Right cardiac atrium (tissue), 5 donors: ENCODE measurements at regions not wholly inside any gene's neighbourhood (a gene's known extent, or its start where the extent isn't known, plus 50 kb on each side); places are given as distances from the start of the nearest gene placed in this dataset.
A peak's percentile ranks its signal among the peaks of the same experiment; 100 is the strongest.
"Not testable (repeated sequence)": the region's sequence is repeated elsewhere in the genome, so short reads cannot be mapped to it uniquely, and the experiment has no call there.

Experiments
- ATAC-seq, 2 donors: fragments of 200-7000 bp; cut with Tn5 transposase; one replicate each; pipeline versions ENCODE4 v1.8.0 to v1.9.1; 2020; ENCODE audit warnings: moderate library complexity in 2 of 2, mild to moderate bottlenecking in 1 of 2
- DNase-seq, 3 donors: peaks; one replicate each; pipeline ENCODE4 v3.0.0-alpha.2; 2020
- H3K27ac ChIP-seq: one replicate; pipeline ENCODE4 v1.5.1; 2013; ENCODE audit warnings: mild to moderate bottlenecking, low read length, control low read depth, moderate library complexity
- H3K27me3 ChIP-seq: one replicate; pipeline ENCODE4 v1.6.1; 2013; ENCODE audit not compliant: control insufficient read depth, insufficient read depth
- H3K4me1 ChIP-seq: one replicate; pipeline ENCODE4 v1.6.1; 2013; ENCODE audit warnings: low read length; ENCODE audit not compliant: control insufficient read depth, insufficient read depth
- H3K4me3 ChIP-seq: one replicate; pipeline ENCODE4 v1.5.1; 2013; ENCODE audit warnings: low read length, control low read depth
- H3K9me3 ChIP-seq: one replicate; pipeline ENCODE4 v1.6.1; 2013; ENCODE audit warnings: low read length; ENCODE audit not compliant: control insufficient read depth
- WGBS: extraction: QIAGEN DNeasy Blood & Tissue Kit; methylation state at CpG from one replicate; pipeline ENCODE4 v1.1.7; 2013; 5-methylcytosine and 5-hydroxymethylcytosine counted together
- intact Hi-C, 4 donors: fragments of 100-400 bp; cut with DNase I; formaldehyde crosslinking; loops; one replicate each; pipeline versions ENCODE4 v1.11.0 to v1.14.0; 2022 to 2023
- donor health status: healthy with polysubstance abuse.
- donor health status: DM: no; HTN: yes; CAD: no.
- donor health status: DM: no; HTN: no; CAD: no.
- donor health status: DM: no; HTN: yes; CAD: no; lungs with severe emphysema.
- donor health status: DM: yes; HTN: yes; CAD: no.

GRCh38 chr6:67431076-67431475, 1204.0 kb upstream of the ADGRB3 start:
- Histone ChIP-seq H3K9me3 (no peaks in the 10 kb centered on the region), H3K27ac (no peak overlapping the region), H3K4me3 (no peak overlapping the region), H3K4me1 (no peaks in the 10 kb centered on the region), H3K27me3 (no peaks in the 10 kb centered on the region)
- DNase-seq (no peak), ATAC-seq (no peak)
- 41% methylated on average over 6 of the region's 6 CpGs for WGBS
- intact Hi-C loops = no loop called here

GRCh38 chr6:67426686-67427085, 1208.4 kb upstream of the ADGRB3 start:
- intact Hi-C loops, H3K4me1 ChIP-seq, H3K27me3 ChIP-seq, H3K4me3 ChIP-seq, H3K9me3 ChIP-seq, H3K27ac ChIP-seq, DNase-seq, ATAC-seq: not testable (repeated sequence)
- WGBS = 72% methylated on average over 4 of the region's 4 CpGs

DNA sequence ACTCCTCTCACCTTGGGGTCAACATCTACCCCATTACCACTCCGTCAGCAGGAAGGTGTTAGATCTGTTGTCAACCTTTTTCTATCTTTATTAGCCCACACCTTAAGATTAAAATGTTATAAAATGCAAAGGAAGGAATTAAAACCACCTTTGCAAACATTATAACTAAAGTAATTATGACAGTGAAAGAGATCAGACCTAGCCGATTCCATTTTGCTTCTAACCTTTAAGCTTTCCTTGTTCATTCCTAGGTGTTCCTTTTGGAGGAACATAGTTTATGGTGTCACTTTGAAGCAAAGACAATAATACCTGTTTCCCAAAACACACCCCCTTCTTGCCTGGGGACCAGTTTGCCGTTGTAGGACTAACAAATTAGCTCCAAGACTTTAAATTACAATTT, 1223.0 kb upstream of the ADGRB3 start:
- Histone ChIP-seq H3K4me3 (no peak overlapping the region), H3K4me1 (no peaks in the 10 kb centered on the region), H3K27me3 (no peaks in the 10 kb centered on the region), H3K27ac (no peak overlapping the region), H3K9me3 (no peaks in the 10 kb centered on the region)
- ATAC-seq = no peak
- intact Hi-C loops = no loop called here
- no peak for DNase-seq
- 62% methylated on average over 3 of the region's 3 CpGs for WGBS

GRCh38 chr6:67411036-67411435, 1224.0 kb upstream of the ADGRB3 start:
- no peak for ATAC-seq
- no peak for DNase-seq
- WGBS = 52% methylated on average over 1 of the region's 1 CpG
- Histone ChIP-seq H3K27me3 (no peaks in the 10 kb centered on the region), H3K4me3 (no peak overlapping the region), H3K27ac (no peak overlapping the region), H3K9me3 (no peaks in the 10 kb centered on the region), H3K4me1 (no peaks in the 10 kb centered on the region)
- intact Hi-C loops = no loop called here

DNA sequence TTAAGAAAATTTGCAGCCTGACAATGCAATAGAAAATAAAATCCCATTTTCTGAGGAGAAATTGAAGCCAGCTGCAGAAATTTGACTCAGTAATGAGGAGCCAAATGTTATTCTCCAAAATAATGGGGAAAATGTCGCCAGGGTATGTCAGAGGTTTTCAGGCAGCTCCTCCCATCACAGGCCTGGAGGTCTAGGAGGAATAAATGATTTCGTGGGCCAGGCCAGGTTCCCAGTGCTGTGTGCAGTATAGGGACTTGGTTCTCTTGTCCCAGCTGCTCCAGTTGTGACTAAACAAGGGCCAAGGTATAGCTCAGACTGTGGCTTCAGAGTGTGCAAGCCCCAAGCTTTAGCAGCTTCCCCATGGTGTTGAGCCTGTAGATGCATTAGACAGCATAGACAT, 1240.8 kb upstream of the ADGRB3 start:
- no peak for ATAC-seq
- WGBS = 50% methylated on average over 2 of the region's 2 CpGs
- no peaks in the 10 kb centered on the region for H3K4me1 ChIP-seq
- no peak overlapping the region for H3K27ac ChIP-seq
- H3K4me3 ChIP-seq = no peak overlapping the region
- DNase-seq = peak in 1 of 3 donors; percentile 6
- H3K9me3 ChIP-seq = no peaks in the 10 kb centered on the region
- H3K27me3 ChIP-seq = no peaks in the 10 kb centered on the region
- intact Hi-C loops = no loop called here

GRCh38 chr6:67393356-67393755, 1241.7 kb upstream of the ADGRB3 start:
- WGBS = 60% methylated on average over 1 of the region's 1 CpG
- intact Hi-C loops = no loop called here
- no peaks in the 10 kb centered on the region for H3K27me3 ChIP-seq
- H3K4me3 ChIP-seq = no peak overlapping the region
- no peak overlapping the region for H3K27ac ChIP-seq
- ATAC-seq (no peak), DNase-seq (no peak)
- H3K4me1 ChIP-seq = no peaks in the 10 kb centered on the region
- no peaks in the 10 kb centered on the region for H3K9me3 ChIP-seq

DNA sequence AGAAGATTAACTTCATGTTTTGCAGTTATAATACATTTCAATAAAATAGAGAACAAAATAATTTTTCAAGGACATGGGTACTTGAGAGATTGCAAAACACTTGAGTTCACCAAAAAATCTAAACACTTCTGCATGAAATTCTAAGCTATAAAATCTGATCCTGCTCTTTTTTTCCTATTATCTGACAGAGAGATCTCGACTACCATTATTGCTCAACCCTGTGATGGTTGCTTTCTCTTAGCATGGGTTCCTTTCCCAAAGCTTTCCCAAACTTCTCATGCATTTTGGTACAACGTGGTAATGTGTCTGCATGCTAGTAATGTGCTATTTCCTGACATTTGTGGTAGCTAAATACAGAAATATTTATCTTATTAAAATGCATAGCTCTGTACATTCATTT, 1243.1 kb upstream of the ADGRB3 start:
- Histone ChIP-seq H3K9me3 (no peaks in the 10 kb centered on the region), H3K27ac (no peak overlapping the region), H3K4me3 (no peak overlapping the region), H3K4me1 (no peaks in the 10 kb centered on the region), H3K27me3 (no peaks in the 10 kb centered on the region)
- intact Hi-C loops = no loop called here
- 47% methylated on average over 2 of the region's 2 CpGs for WGBS
- DNase-seq = no peak
- no peak for ATAC-seq

- no peak for ATAC-seq
- no peak for DNase-seq
- Histone ChIP-seq H3K9me3 (no peaks in the 10 kb centered on the region), H3K4me3 (no peak overlapping the region), H3K27ac (no peak overlapping the region), H3K4me1 (no peaks in the 10 kb centered on the region), H3K27me3 (no peaks in the 10 kb centered on the region)
- WGBS = 13% methylated on average over 1 of the region's 1 CpG
- intact Hi-C loops = no loop called here
Measured at GRCh38 chr6:67369679-67370078, 1265.4 kb upstream of the ADGRB3 start.

- 81% methylated on average over 5 of the region's 5 CpGs for WGBS
- ATAC-seq (no peak), DNase-seq (no peak)
- Histone ChIP-seq H3K9me3 (no peaks in the 10 kb centered on the region), H3K4me1 (no peaks in the 10 kb centered on the region), H3K27ac (no peak overlapping the region), H3K27me3 (no peaks in the 10 kb centered on the region), H3K4me3 (no peak overlapping the region)
- intact Hi-C loops = no loop called here
Measured at GRCh38 chr6:67362976-67363375, 1272.1 kb upstream of the ADGRB3 start.

GRCh38 chr6:67361264-67361663, 1273.8 kb upstream of the ADGRB3 start:
- H3K9me3 ChIP-seq = no peaks in the 10 kb centered on the region
- DNase-seq = no peak
- no peaks in the 10 kb centered on the region for H3K27me3 ChIP-seq
- no peak overlapping the region for H3K27ac ChIP-seq
- no peaks in the 10 kb centered on the region for H3K4me1 ChIP-seq
- ATAC-seq = no peak
- no peak overlapping the region for H3K4me3 ChIP-seq
- intact Hi-C loops = no loop called here
- WGBS = 94% methylated on average over 2 of the region's 2 CpGs

DNA sequence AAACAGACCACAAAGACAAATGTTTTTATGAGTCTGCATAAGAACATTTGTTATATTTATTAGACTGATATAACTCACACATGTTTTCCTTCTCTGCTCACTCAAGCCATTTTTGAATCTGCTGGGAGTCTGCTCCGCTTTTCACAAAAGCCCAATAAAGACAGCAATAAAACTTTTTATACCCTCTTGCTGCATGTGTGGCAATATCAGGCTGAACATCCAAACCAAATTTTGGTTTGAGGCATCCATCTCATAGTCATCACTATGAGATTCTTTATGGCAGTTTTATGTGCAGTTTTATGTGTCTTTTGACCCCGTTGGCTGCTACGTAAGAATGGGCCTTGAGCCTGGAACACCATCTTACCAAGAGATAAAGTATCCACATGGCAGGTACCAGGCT, 1276.8 kb upstream of the ADGRB3 start:
- H3K4me3 ChIP-seq = no peak overlapping the region
- no peaks in the 10 kb centered on the region for H3K27me3 ChIP-seq
- intact Hi-C loops = no loop called here
- ATAC-seq = no peak
- 87% methylated on average over 3 of the region's 3 CpGs for WGBS
- no peaks in the 10 kb centered on the region for H3K4me1 ChIP-seq
- H3K27ac ChIP-seq = no peak overlapping the region
- DNase-seq = no peak
- no peaks in the 10 kb centered on the region for H3K9me3 ChIP-seq

DNA sequence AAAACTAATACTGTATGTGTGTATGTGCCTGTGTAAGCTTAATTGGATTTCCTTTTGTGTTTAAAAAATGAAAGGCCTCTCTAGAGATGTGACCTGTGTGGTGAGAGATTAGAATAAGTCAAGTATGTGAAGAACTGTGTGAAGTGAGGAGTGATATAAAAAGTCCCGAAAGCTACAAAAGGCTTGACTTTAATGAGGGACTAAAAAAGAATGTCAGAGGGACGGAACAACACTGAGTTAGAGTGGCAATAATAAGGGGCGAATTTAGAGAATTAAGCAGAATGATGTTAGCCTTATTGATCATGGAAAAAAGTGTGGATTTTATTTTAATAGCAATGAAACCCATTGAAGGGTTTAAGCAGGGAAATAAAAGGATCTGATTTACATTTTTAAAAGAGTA, 1281.2 kb upstream of the ADGRB3 start:
- H3K4me1 ChIP-seq = no peaks in the 10 kb centered on the region
- intact Hi-C loops = no loop called here
- 40% methylated on average over 3 of the region's 3 CpGs for WGBS
- ATAC-seq (no peak), DNase-seq (no peak)
- H3K9me3 ChIP-seq = no peaks in the 10 kb centered on the region
- H3K27ac ChIP-seq = no peak overlapping the region
- no peak overlapping the region for H3K4me3 ChIP-seq
- H3K27me3 ChIP-seq = no peaks in the 10 kb centered on the region
